Non-pigmented ciliary epithelial cell (primary cell): ENCODE measurements at regions not wholly inside any gene's neighbourhood (a gene's known extent, or its start where the extent isn't known, plus 50 kb on each side); places are given as distances from the start of the nearest gene placed in this dataset.
"Not testable (repeated sequence)": the region's sequence is repeated elsewhere in the genome, so short reads cannot be mapped to it uniquely, and the experiment has no call there.

Source experiments
- DNase-seq: peaks from one replicate; pipeline ENCODE4 v3.0.0-alpha.2; 2010; ENCODE audit warnings: low read depth

GRCh38 chr6:66145867-66146266 is 438.8 kb upstream of the EYS start:
- DNase-seq = no peak

- no peak for DNase-seq
Measured at GRCh38 chr6:66134021-66134420, 427.0 kb upstream of the EYS start.

- DNase-seq = no peak
Measured at GRCh38 chr6:66128656-66129055, 421.6 kb upstream of the EYS start.

- DNase-seq = no peak
Measured at GRCh38 chr6:66128243-66128642, 421.2 kb upstream of the EYS start.

GRCh38 chr6:66127061-66127460 is 420.0 kb upstream of the EYS start:
- no peak for DNase-seq

- no peak for DNase-seq
Measured at GRCh38 chr6:66126358-66126757, 419.3 kb upstream of the EYS start.

GRCh38 chr6:66103954-66104353 is 396.9 kb upstream of the EYS start:
- no peak for DNase-seq

- DNase-seq = no peak
Measured at GRCh38 chr6:66103354-66103753, 396.3 kb upstream of the EYS start.

- no peak for DNase-seq
Measured at GRCh38 chr6:66096679-66097078, 389.7 kb upstream of the EYS start.

GRCh38 chr6:66094615-66095014 is 387.6 kb upstream of the EYS start:
- DNase-seq = no peak

GRCh38 chr6:66092306-66092705 is 385.3 kb upstream of the EYS start:
- not testable (repeated sequence) for DNase-seq

- DNase-seq = no peak
Measured at GRCh38 chr6:66086532-66086931, 379.5 kb upstream of the EYS start.

- no peak for DNase-seq
Measured at GRCh38 chr6:66082914-66083313, 375.9 kb upstream of the EYS start.

- DNase-seq = no peak
Measured at GRCh38 chr6:66068907-66069306, 361.9 kb upstream of the EYS start.

- DNase-seq = no peak
Measured at GRCh38 chr6:66068033-66068432, 361.0 kb upstream of the EYS start.

GRCh38 chr6:66065313-66065712 is 358.3 kb upstream of the EYS start:
- DNase-seq = no peak

- DNase-seq = no peak
Measured at GRCh38 chr6:66057034-66057433, 350.0 kb upstream of the EYS start.

GRCh38 chr6:66054967-66055366 is 347.9 kb upstream of the EYS start:
- no peak for DNase-seq

- no peak for DNase-seq
Measured at GRCh38 chr6:66051812-66052211, 344.8 kb upstream of the EYS start.

- DNase-seq = no peak
Measured at GRCh38 chr6:66048684-66049474, 341.9 kb upstream of the EYS start.

- no peak for DNase-seq
Measured at GRCh38 chr6:66032626-66033025, 325.6 kb upstream of the EYS start.

GRCh38 chr6:66029391-66029790 is 322.4 kb upstream of the EYS start:
- DNase-seq = no peak

- DNase-seq = no peak
Measured at GRCh38 chr6:65999288-65999791, 292.3 kb upstream of the EYS start.

GRCh38 chr6:65998544-65998943 is 291.5 kb upstream of the EYS start:
- DNase-seq = no peak
